ENCODE measurements at regions not wholly inside any gene's neighbourhood (a gene's known extent, or its start where the extent isn't known, plus 50 kb on each side); places are given as distances from the start of the nearest gene placed in this dataset.
"Not testable (repeated sequence)": the region's sequence is repeated elsewhere in the genome, so short reads cannot be mapped to it uniquely, and the experiment has no call there.

DNA sequence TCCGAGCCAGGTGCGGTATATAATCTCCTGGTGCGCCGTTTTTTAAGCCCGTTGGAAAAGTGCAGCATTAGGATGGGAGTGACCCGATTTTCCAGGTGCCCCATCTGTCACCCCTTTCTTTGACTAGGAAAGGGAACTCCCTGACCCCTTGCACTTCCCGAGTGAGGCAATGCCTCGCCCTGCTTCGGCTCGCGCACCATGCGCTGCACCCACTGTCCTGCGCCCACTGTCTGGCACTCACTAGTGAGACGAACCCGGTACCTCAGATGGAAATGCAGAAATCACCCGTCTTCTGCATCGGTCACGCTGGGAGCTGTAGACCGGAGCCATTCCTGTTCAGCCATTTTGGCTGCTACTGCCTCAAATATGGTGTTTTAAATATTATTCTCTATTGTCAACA lies 198.0 kb downstream of the MEIS1 start:
- BruUV-seq (replicated peaks); H2AFZ ChIP-seq (ENCODE audit: low read depth, low read length); DNase-seq (ENCODE audit: low read depth, low spot score); H3K9ac ChIP-seq (replicated peaks; ENCODE audit: extremely low read depth, insufficient read depth, low read length); H3K27ac ChIP-seq (ENCODE audit: insufficient read depth, low read depth, low read length); H4K20me1 ChIP-seq (replicated peaks; ENCODE audit: control insufficient read depth, extremely low read depth, insufficient read depth, low read length); intact Hi-C loops (cut with micrococcal nuclease); H3K9me1 ChIP-seq (replicated peaks; ENCODE audit: control insufficient read depth, extremely low read depth, insufficient read depth, low read length); dilution Hi-C loops (cut with MboI; ENCODE audit: extremely low pct_ligation_motif_present, low sequenced_read_pairs); H3K9me3 ChIP-seq (replicated peaks; ENCODE audit: control insufficient read depth, insufficient read depth, low read length); H3K4me1 ChIP-seq (ENCODE audit: control insufficient read depth, extremely low read depth, insufficient read depth, low read length); H3K27me3 ChIP-seq (ENCODE audit: control insufficient read depth in 2 of 2, insufficient read depth in 2 of 2, low read length in 2 of 2); H3K79me2 ChIP-seq (ENCODE audit: control insufficient read depth, insufficient read depth, low read length); H3K4me2 ChIP-seq (ENCODE audit: insufficient read depth, low read length); FAIRE-seq; H3K4me3 ChIP-seq (replicated peaks in 1 of 3; ENCODE audit: insufficient read depth in 1 of 3, low read depth in 1 of 3, low read length in 3 of 3); H3K36me3 ChIP-seq (ENCODE audit: control insufficient read depth in 2 of 2, extremely low read depth in 1 of 2, insufficient read depth in 2 of 2, low read length in 2 of 2); POLR2A ChIA-PET; CTCF ChIA-PET: not testable (repeated sequence)

DNA sequence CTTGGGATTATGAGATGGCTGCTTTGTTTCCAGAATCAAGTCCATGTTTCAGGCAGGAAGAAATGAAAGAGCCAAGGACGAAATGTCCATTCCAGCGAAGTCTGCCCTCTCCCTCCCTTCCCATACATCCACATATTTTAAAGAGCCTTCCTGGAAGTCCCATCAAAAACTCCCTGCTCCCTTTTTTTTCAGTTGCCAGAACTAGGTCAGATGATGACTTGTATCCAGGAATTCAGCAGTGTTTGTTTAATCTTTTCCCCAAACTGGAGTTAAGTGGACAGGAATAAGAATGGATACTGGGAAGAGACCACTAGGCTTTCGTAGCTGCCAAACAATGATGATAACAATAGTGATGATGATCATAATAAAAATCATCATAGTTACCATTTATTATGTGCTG lies 198.7 kb downstream of the MEIS1 start:
- FAIRE-seq, result no peak
- Histone ChIP-seq H3K9me1 (replicated peaks; ENCODE audit: control insufficient read depth, extremely low read depth, insufficient read depth, low read length) (no peaks in the 10 kb centered on the region), H4K20me1 (replicated peaks; ENCODE audit: control insufficient read depth, extremely low read depth, insufficient read depth, low read length) (no peaks in the 10 kb centered on the region), H3K4me1 (ENCODE audit: control insufficient read depth, extremely low read depth, insufficient read depth, low read length) (no peaks in the 10 kb centered on the region), H3K9me3 (replicated peaks; ENCODE audit: control insufficient read depth, insufficient read depth, low read length) (no peaks in the 10 kb centered on the region), H3K9ac (replicated peaks; ENCODE audit: extremely low read depth, insufficient read depth, low read length) (no peak overlapping the region), H3K36me3 (ENCODE audit: control insufficient read depth in 2 of 2, extremely low read depth in 1 of 2, insufficient read depth in 2 of 2, low read length in 2 of 2) (no peaks in the 10 kb centered on the region), H3K27me3 (ENCODE audit: control insufficient read depth in 2 of 2, insufficient read depth in 2 of 2, low read length in 2 of 2) (no peaks in the 10 kb centered on the region), H3K4me3 (replicated peaks in 1 of 3; ENCODE audit: insufficient read depth in 1 of 3, low read depth in 1 of 3, low read length in 3 of 3) (no peak overlapping the region), H3K4me2 (ENCODE audit: insufficient read depth, low read length) (no peak overlapping the region), H3K27ac (ENCODE audit: insufficient read depth, low read depth, low read length) (no peak overlapping the region), H2AFZ (ENCODE audit: low read depth, low read length) (no peak overlapping the region), H3K79me2 (ENCODE audit: control insufficient read depth, insufficient read depth, low read length) (no peaks in the 10 kb centered on the region)
- POLR2A ChIA-PET, result no interaction called here
- CTCF ChIA-PET, result no interaction called here
- TF ChIP-seq MYC (IDR thresholded peaks at IDR 0.05; ENCODE audit: low read depth, low read length) (no peak), POLR2AphosphoS5 (IDR thresholded peaks at IDR 0.05; ENCODE audit: insufficient read depth, low read depth, low read length) (no peak)
- BruUV-seq (replicated peaks), result no TSS peak
- DNase-seq (ENCODE audit: low read depth, low spot score), result no peak
- dilution Hi-C loops (cut with MboI; ENCODE audit: extremely low pct_ligation_motif_present, low sequenced_read_pairs) (no loop called here), intact Hi-C loops (cut with micrococcal nuclease) (no loop called here)

DNA sequence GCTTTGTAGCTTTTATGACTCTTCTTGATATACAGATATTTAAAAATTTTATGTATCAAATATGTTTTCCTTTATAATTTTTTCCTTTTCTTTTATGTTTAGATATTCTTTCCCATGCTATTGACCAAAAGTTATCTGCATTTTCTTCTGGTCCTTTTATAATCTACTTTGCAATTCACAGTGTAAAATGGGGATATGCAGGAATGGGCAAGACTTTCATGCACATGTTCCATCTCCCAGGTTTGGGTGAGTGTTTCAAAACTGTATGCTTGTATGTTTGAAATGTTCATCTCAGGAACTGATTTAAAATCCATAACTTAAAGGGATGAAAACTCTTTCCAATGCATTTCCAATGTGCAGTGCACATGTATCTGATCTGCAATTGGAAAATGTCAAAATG lies 199.9 kb downstream of the MEIS1 start:
- ChIA-PET POLR2A (no interaction called here), CTCF (no interaction called here)
- no peaks in the 10 kb centered on the region for H3K4me1 ChIP-seq (ENCODE audit: control insufficient read depth, extremely low read depth, insufficient read depth, low read length)
- no peaks in the 10 kb centered on the region for H3K27me3 ChIP-seq (ENCODE audit: control insufficient read depth in 2 of 2, insufficient read depth in 2 of 2, low read length in 2 of 2)
- H3K4me3 ChIP-seq (replicated peaks in 1 of 3; ENCODE audit: insufficient read depth in 1 of 3, low read depth in 1 of 3, low read length in 3 of 3), result no peak overlapping the region
- no peaks in the 10 kb centered on the region for H3K79me2 ChIP-seq (ENCODE audit: control insufficient read depth, insufficient read depth, low read length)
- H3K36me3 ChIP-seq (ENCODE audit: control insufficient read depth in 2 of 2, extremely low read depth in 1 of 2, insufficient read depth in 2 of 2, low read length in 2 of 2), result no peaks in the 10 kb centered on the region
- intact Hi-C loops (cut with micrococcal nuclease) (no loop called here), dilution Hi-C loops (cut with MboI; ENCODE audit: extremely low pct_ligation_motif_present, low sequenced_read_pairs) (no loop called here)
- FAIRE-seq, result no peak
- no peaks in the 10 kb centered on the region for H3K9me3 ChIP-seq (replicated peaks; ENCODE audit: control insufficient read depth, insufficient read depth, low read length)
- no TSS peak for BruUV-seq (replicated peaks)
- no peak overlapping the region for H3K9ac ChIP-seq (replicated peaks; ENCODE audit: extremely low read depth, insufficient read depth, low read length)
- H4K20me1 ChIP-seq (replicated peaks; ENCODE audit: control insufficient read depth, extremely low read depth, insufficient read depth, low read length), result no peaks in the 10 kb centered on the region
- DNase-seq (ENCODE audit: low read depth, low spot score), result no peak
- no peak overlapping the region for H3K27ac ChIP-seq (ENCODE audit: insufficient read depth, low read depth, low read length)
- H2AFZ ChIP-seq (ENCODE audit: low read depth, low read length), result no peak overlapping the region
- H3K9me1 ChIP-seq (replicated peaks; ENCODE audit: control insufficient read depth, extremely low read depth, insufficient read depth, low read length), result no peaks in the 10 kb centered on the region
- H3K4me2 ChIP-seq (ENCODE audit: insufficient read depth, low read length), result no peak overlapping the region
- no peak for TF ChIP-seq MYC (IDR thresholded peaks at IDR 0.05; ENCODE audit: low read depth, low read length)
- no peak for TF ChIP-seq POLR2AphosphoS5 (IDR thresholded peaks at IDR 0.05; ENCODE audit: insufficient read depth, low read depth, low read length)

All from endothelial cell of umbilical vein (primary cell).